Lung (tissue), 11 donors: ENCODE measurements at regions not wholly inside any gene's neighbourhood (a gene's known extent, or its start where the extent isn't known, plus 50 kb on each side); places are given as distances from the start of the nearest gene placed in this dataset.

ENCODE experiments used
- ATAC-seq: fragments of 200-7000 bp; cut with Tn5 transposase; one replicate; pipeline ENCODE4 v1.9.1; 2020; ENCODE audit warnings: moderate number of reproducible peaks; ENCODE audit not compliant: insufficient read depth, low FRiP score
- DNase-seq, 3 donors: peaks; one replicate each; pipeline ENCODE4 v3.0.0-alpha.2; 2013 to 2017
- H3K27ac ChIP-seq, 2 donors: one replicate each; pipeline ENCODE4 v1.5.1; 2013; ENCODE audit warnings: mild to moderate bottlenecking in 2 of 2, moderate library complexity in 2 of 2, control low read depth in 1 of 2, inconsistent platforms in 1 of 2, low read depth in 1 of 2, low read length in 1 of 2
- H3K27me3 ChIP-seq, 3 donors: one replicate each; pipeline ENCODE4 v1.5.1; 2013; ENCODE audit warnings: low read length in 2 of 3; ENCODE audit not compliant: control insufficient read depth in 3 of 3, insufficient read depth in 3 of 3
- H3K36me3 ChIP-seq, 4 donors: one replicate each; pipeline ENCODE4 v1.5.1; 2013; ENCODE audit warnings: low read length in 4 of 4, mild to moderate bottlenecking in 1 of 4, moderate library complexity in 1 of 4; ENCODE audit not compliant: control insufficient read depth in 4 of 4, insufficient read depth in 4 of 4
- H3K4me1 ChIP-seq, 5 donors: one replicate each; pipeline ENCODE4 v1.5.1; 2013; ENCODE audit warnings: low read length in 5 of 5, mild to moderate bottlenecking in 2 of 5, moderate library complexity in 1 of 5; ENCODE audit not compliant: control insufficient read depth in 5 of 5, insufficient read depth in 5 of 5
- H3K4me3 ChIP-seq: one replicate; pipeline ENCODE4 v1.5.1; 2013; ENCODE audit warnings: mild to moderate bottlenecking, control low read depth, moderate library complexity
- H3K9ac ChIP-seq, 2 donors: one replicate each; pipeline ENCODE4 v1.5.1; 2013; ENCODE audit warnings: low read length in 2 of 2, control low read depth in 1 of 2; ENCODE audit not compliant: insufficient read depth in 1 of 2
- H3K9me3 ChIP-seq, 4 donors: one replicate each; pipeline ENCODE4 v1.5.1; 2013; ENCODE audit warnings: low read length in 3 of 4, mild to moderate bottlenecking in 1 of 4, moderate library complexity in 1 of 4; ENCODE audit not compliant: control insufficient read depth in 4 of 4, insufficient read depth in 3 of 4
- WGBS, 2 donors: extraction: QIAGEN DNeasy Blood & Tissue Kit; methylation state at CpG; one replicate each; pipeline ENCODE4 v1.1.7; 2013; 5-methylcytosine and 5-hydroxymethylcytosine counted together
- TF ChIP-seq, protein P1 (sequence below): IDR thresholded peaks from 2 replicates; pipeline ENCODE4 v1.5.1; 2012; ENCODE audit warnings: mild to moderate bottlenecking; ENCODE audit errors: control extremely low read depth, extremely low read depth
- donor health status: control.
- donor health status: control.
- donor health status: Bipolar disorder and iron deficiency.
- donor health status: healthy.
- donor health status: DM: yes; HTN: yes; CAD: no.

- WGBS, 2 donors, result 96 to 97% methylated on average over 16 of the region's 16 CpGs
- no peaks in the 10 kb centered on the region for H3K4me1 ChIP-seq
- H3K36me3 ChIP-seq, result no peaks in the 10 kb centered on the region
- no peak overlapping the region for H3K9ac ChIP-seq
- no peaks in the 10 kb centered on the region for H3K27me3 ChIP-seq
- no peak overlapping the region for H3K27ac ChIP-seq
- H3K4me3 ChIP-seq, result no peak overlapping the region
- TF ChIP-seq, protein P1, sequence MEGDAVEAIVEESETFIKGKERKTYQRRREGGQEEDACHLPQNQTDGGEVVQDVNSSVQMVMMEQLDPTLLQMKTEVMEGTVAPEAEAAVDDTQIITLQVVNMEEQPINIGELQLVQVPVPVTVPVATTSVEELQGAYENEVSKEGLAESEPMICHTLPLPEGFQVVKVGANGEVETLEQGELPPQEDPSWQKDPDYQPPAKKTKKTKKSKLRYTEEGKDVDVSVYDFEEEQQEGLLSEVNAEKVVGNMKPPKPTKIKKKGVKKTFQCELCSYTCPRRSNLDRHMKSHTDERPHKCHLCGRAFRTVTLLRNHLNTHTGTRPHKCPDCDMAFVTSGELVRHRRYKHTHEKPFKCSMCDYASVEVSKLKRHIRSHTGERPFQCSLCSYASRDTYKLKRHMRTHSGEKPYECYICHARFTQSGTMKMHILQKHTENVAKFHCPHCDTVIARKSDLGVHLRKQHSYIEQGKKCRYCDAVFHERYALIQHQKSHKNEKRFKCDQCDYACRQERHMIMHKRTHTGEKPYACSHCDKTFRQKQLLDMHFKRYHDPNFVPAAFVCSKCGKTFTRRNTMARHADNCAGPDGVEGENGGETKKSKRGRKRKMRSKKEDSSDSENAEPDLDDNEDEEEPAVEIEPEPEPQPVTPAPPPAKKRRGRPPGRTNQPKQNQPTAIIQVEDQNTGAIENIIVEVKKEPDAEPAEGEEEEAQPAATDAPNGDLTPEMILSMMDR, result no peak
- ATAC-seq (no peak), DNase-seq (no peak)
- peaks cover 0 to 8% (median 0%) of the 10 kb centered on the region in 4 donors for H3K9me3 ChIP-seq
Observed at GRCh38 chr3:84126160-84126559, 832.6 kb upstream of the CADM2 start.

GRCh38 chr3:84128024-84128423, 830.8 kb upstream of the CADM2 start:
- no peak for ATAC-seq
- H3K36me3 ChIP-seq, result no peaks in the 10 kb centered on the region
- no peak overlapping the region for H3K27ac ChIP-seq
- no peak overlapping the region for H3K4me3 ChIP-seq
- DNase-seq, result no peak
- no peak overlapping the region for H3K9ac ChIP-seq
- no peaks in the 10 kb centered on the region for H3K4me1 ChIP-seq
- WGBS, 2 donors, result 73 to 85% methylated on average over 2 of the region's 2 CpGs
- no peaks in the 10 kb centered on the region for H3K27me3 ChIP-seq
- TF ChIP-seq, protein P1, result no peak
- H3K9me3 ChIP-seq, result peaks cover 0 to 8% (median 0%) of the 10 kb centered on the region in 4 donors

DNA sequence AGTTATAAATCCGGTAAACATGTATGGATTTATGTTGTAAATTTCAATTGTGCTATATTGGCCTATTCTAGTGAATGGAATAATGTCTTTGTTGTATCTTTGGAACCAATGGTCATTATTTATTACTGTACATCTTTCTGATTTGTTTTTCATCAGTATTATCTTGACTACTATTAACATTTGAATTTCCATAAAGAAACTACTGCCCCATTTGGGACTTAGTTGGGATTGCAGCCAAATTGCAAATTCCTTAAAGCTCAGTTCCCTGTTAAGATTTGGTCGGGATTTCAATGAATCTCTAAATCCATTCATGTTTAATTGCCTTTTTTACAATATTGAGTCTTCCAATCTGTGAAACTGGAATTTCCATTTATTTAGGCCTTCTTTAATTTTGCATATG, 822.4 kb upstream of the CADM2 start:
- DNase-seq (peak in 1 of 3 donors; percentile 4), ATAC-seq (no peak)
- H3K4me3 ChIP-seq, result no peak overlapping the region
- no peaks in the 10 kb centered on the region for H3K36me3 ChIP-seq
- 67 to 83% methylated on average over 2 of the region's 2 CpGs for WGBS, 2 donors
- H3K4me1 ChIP-seq, result no peaks in the 10 kb centered on the region
- no peak overlapping the region for H3K9ac ChIP-seq
- no peaks in the 10 kb centered on the region for H3K9me3 ChIP-seq
- TF ChIP-seq, protein P1, result no peak
- H3K27ac ChIP-seq, result no peak overlapping the region
- H3K27me3 ChIP-seq, result no peaks in the 10 kb centered on the region

GRCh38 chr3:84140631-84141030, 818.2 kb upstream of the CADM2 start:
- ATAC-seq (no peak), DNase-seq (no peak)
- Histone ChIP-seq H3K27ac (no peak overlapping the region), H3K27me3 (no peaks in the 10 kb centered on the region), H3K4me3 (no peak overlapping the region), H3K9ac (no peak overlapping the region), H3K4me1 (no peaks in the 10 kb centered on the region), H3K9me3 (no peaks in the 10 kb centered on the region), H3K36me3 (no peaks in the 10 kb centered on the region)
- TF ChIP-seq, protein P1, result no peak
- 74 to 80% methylated on average over 3 of the region's 3 CpGs for WGBS, 2 donors
